Body of pancreas (tissue), 4 donors: ENCODE measurements at regions not wholly inside any gene's neighbourhood (a gene's known extent, or its start where the extent isn't known, plus 50 kb on each side); places are given as distances from the start of the nearest gene placed in this dataset.

ENCODE experiments used
- ATAC-seq: fragments of 150-250 bp; one replicate; pipeline ENCODE4 v1.9.1; 2016
- DNase-seq, 4 donors: peaks; one replicate each; pipeline ENCODE4 v3.0.0-alpha.2; 2019
- H3K27ac ChIP-seq, 4 donors: fragments of 200-600 bp; sonication (generic); 1 replicate in 3 of 4; 2 replicates in 1 of 4; pipeline versions ENCODE4 v1.5.1 to v1.6.1; 2016 to 2019; ENCODE audit warnings: mild to moderate bottlenecking in 1 of 4, mixed read lengths in 1 of 4, moderate library complexity in 1 of 4
- H3K27me3 ChIP-seq, 2 donors: fragments of 200-600 bp; sonication (generic); one replicate each; pipeline ENCODE4 v1.6.0; 2016; ENCODE audit warnings: mild to moderate bottlenecking in 1 of 2
- H3K36me3 ChIP-seq, 2 donors: fragments of 200-600 bp; sonication (generic); replicated peaks in 1 of 2; 2 replicates each; pipeline ENCODE4 v1.5.1; 2016; ENCODE audit warnings: low read depth in 2 of 2; ENCODE audit not compliant: insufficient read depth in 1 of 2
- H3K4me1 ChIP-seq: fragments of 200-600 bp; sonication (generic); one replicate; pipeline ENCODE4 v1.6.0; 2016
- H3K4me3 ChIP-seq, 2 donors: fragments of 200-600 bp; sonication (generic); 1 replicate in 1 of 2; 2 replicates in 1 of 2; pipeline ENCODE4 v1.5.1; 2016 to 2019
- H3K9me3 ChIP-seq, 3 donors: fragments of 200-600 bp; sonication (generic); 1 replicate in 2 of 3; 2 replicates in 1 of 3; pipeline ENCODE4 v1.5.1; 2016
- CTCF ChIP-seq, 7 experiments: fragments of 450-650 bp in 4 of 7; fragments of 200-600 bp in 3 of 7; sonication (generic) in 3 of 7; IDR thresholded peaks; one replicate each; pipeline ENCODE4 v1.5.1; 2016 to 2019; ENCODE audit warnings: antibody characterized with exemption in 7 of 7
- POLR2A ChIP-seq, 3 donors: fragments of 450-650 bp; IDR thresholded peaks; one replicate each; pipeline ENCODE4 v1.6.1; 2016; ENCODE audit warnings: antibody characterized with exemption in 3 of 3, mild to moderate bottlenecking in 2 of 3
- WGBS, 2 donors: methylation state at CpG; one replicate each; pipeline ENCODE4 v1.1.5; 2017; 5-methylcytosine and 5-hydroxymethylcytosine counted together
- intact Hi-C: fragments of 100-400 bp; cut with DNase I; formaldehyde crosslinking; loops from one replicate; pipeline ENCODE4 v1.15.1; 2023

GRCh38 chr7:49038821-49039358 lies 114.5 kb downstream of the CDC14C start:
- WGBS, 2 donors = 75 to 88% methylated on average over 1 of the region's 1 CpG
- H3K36me3 ChIP-seq = no peaks in the 10 kb centered on the region
- no peak for DNase-seq
- H3K9me3 ChIP-seq = no peaks in the 10 kb centered on the region
- no peak for ATAC-seq
- intact Hi-C loops = no loop called here
- no peak for TF ChIP-seq CTCF (IDR thresholded peaks at IDR 0.05)
- TF ChIP-seq POLR2A (IDR thresholded peaks at IDR 0.05) = no peak
- H3K4me1 ChIP-seq = no peaks in the 10 kb centered on the region
- no peak overlapping the region for H3K27ac ChIP-seq
- no peaks in the 10 kb centered on the region for H3K27me3 ChIP-seq
- H3K4me3 ChIP-seq = no peak overlapping the region

- TF ChIP-seq CTCF (IDR thresholded peaks at IDR 0.05) (no peak), POLR2A (IDR thresholded peaks at IDR 0.05) (no peak)
- H3K9me3 ChIP-seq = no peaks in the 10 kb centered on the region
- WGBS, 2 donors = 79 to 85% methylated on average over 3 of the region's 3 CpGs
- ATAC-seq (no peak), DNase-seq (no peak)
- H3K4me3 ChIP-seq = no peak overlapping the region
- no peak overlapping the region for H3K27ac ChIP-seq
- no peaks in the 10 kb centered on the region for H3K27me3 ChIP-seq
- H3K36me3 ChIP-seq = no peaks in the 10 kb centered on the region
- H3K4me1 ChIP-seq = no peaks in the 10 kb centered on the region
- intact Hi-C loops = no loop called here
Measured at GRCh38 chr7:49060743-49061142, 136.4 kb downstream of the CDC14C start.

GRCh38 chr7:49074538-49074937 lies 150.2 kb downstream of the CDC14C start:
- Histone ChIP-seq H3K4me1 (no peaks in the 10 kb centered on the region), H3K36me3 (no peaks in the 10 kb centered on the region), H3K9me3 (no peaks in the 10 kb centered on the region), H3K4me3 (no peak overlapping the region), H3K27ac (no peak overlapping the region), H3K27me3 (no peaks in the 10 kb centered on the region)
- ATAC-seq = no peak
- TF ChIP-seq CTCF (IDR thresholded peaks at IDR 0.05) = no peak
- TF ChIP-seq POLR2A (IDR thresholded peaks at IDR 0.05) = no peak
- intact Hi-C loops = no loop called here
- no peak for DNase-seq
- WGBS, 2 donors = 61 to 69% methylated on average over 2 of the region's 2 CpGs

- no peaks in the 10 kb centered on the region for H3K4me1 ChIP-seq
- ATAC-seq (no peak), DNase-seq (no peak)
- H3K4me3 ChIP-seq = no peak overlapping the region
- no peaks in the 10 kb centered on the region for H3K9me3 ChIP-seq
- H3K36me3 ChIP-seq = no peaks in the 10 kb centered on the region
- 33 to 61% methylated on average over 2 of the region's 2 CpGs for WGBS, 2 donors
- intact Hi-C loops = no loop called here
- no peak overlapping the region for H3K27ac ChIP-seq
- H3K27me3 ChIP-seq = no peaks in the 10 kb centered on the region
- no peak for TF ChIP-seq CTCF (IDR thresholded peaks at IDR 0.05)
- no peak for TF ChIP-seq POLR2A (IDR thresholded peaks at IDR 0.05)
Measured at GRCh38 chr7:49080896-49081475, 156.6 kb downstream of the CDC14C start.

GRCh38 chr7:49088017-49088416 lies 163.7 kb downstream of the CDC14C start:
- no peak for DNase-seq
- no peaks in the 10 kb centered on the region for H3K27me3 ChIP-seq
- no peaks in the 10 kb centered on the region for H3K4me1 ChIP-seq
- TF ChIP-seq CTCF (IDR thresholded peaks at IDR 0.05) (no peak), POLR2A (IDR thresholded peaks at IDR 0.05) (no peak)
- no peak for ATAC-seq
- no peak overlapping the region for H3K4me3 ChIP-seq
- H3K27ac ChIP-seq = no peak overlapping the region
- no peaks in the 10 kb centered on the region for H3K36me3 ChIP-seq
- no peaks in the 10 kb centered on the region for H3K9me3 ChIP-seq
- intact Hi-C loops = no loop called here
